Stimulated activated CD4-positive, alpha-beta T cell treated with anti-CD3 and anti-CD28 coated beads, Interleukin-4, amount 100 ng/mL, for 4 hours (primary cell): ENCODE measurements at regions not wholly inside any gene's neighbourhood (a gene's known extent, or its start where the extent isn't known, plus 50 kb on each side); places are given as distances from the start of the nearest gene placed in this dataset.

Experiments used
- DNase-seq, 2 experiments: peaks; one replicate each; pipeline ENCODE4 v3.0.0-alpha.2; 2020

DNA sequence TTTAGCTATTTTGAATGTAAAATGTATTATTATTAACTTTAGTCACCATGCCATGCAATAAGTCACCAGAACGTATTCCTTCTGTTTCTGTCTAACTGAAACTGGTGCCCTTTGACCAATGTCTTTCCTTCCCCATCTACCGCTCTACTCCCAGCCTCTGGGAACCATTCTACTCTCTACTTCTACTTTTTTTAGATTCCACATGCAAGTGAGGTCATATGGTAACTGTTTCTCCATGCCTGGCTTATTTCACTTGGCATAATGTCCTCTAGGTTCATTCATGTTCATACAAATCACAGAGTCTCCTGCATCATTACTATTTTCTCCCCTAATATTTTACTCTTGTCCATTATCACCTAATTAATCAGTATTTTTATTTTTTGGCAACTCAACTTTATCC, 160.1 kb downstream of the TMX1 start:
- no peak for DNase-seq

DNA sequence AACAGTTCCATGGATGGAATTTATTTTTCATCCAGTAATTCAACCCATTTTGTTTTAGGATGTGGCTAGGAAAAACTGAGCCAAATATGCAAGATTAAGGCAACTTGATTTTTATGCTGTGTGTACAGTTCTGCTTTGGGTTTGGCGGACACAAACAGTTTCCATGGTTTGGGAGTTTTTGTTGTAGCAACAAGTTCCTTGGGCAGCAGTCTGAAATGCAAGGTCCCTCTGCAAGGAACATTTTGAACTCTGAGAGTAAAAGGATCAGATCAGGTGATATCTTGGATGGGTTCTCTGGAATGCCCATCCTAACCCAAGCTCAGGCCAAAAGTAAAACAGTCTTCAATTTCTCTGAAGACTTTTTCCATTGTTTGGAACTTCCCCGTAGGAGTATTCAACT, 161.2 kb downstream of the TMX1 start:
- DNase-seq: no peak

DNA sequence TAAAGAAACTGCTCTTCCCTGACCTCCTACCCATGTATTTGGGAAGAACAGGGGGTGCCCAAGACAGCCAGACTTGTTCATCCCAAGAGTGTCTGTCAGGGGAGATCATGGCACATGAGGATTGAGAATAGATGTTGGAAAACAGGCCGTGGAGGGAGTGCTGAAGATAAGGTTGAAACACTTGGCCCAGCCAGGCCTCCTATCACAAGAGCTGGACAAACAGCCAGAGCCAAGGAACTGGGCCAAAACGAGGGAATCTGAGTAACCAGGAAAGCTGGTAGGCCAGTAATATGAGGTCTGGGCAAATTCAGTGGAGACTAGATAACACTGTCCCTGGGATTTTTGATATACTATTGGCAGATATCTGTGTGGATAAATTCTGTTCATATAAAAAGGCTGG, 161.7 kb downstream of the TMX1 start:
- no peak for DNase-seq

- no peak for DNase-seq
Measured at GRCh38 chr14:51410897-51411296, 170.8 kb downstream of the TMX1 start.

- DNase-seq: peak; percentile 1 to 37
Measured at GRCh38 chr14:51419685-51420084, 179.6 kb downstream of the TMX1 start.

DNA sequence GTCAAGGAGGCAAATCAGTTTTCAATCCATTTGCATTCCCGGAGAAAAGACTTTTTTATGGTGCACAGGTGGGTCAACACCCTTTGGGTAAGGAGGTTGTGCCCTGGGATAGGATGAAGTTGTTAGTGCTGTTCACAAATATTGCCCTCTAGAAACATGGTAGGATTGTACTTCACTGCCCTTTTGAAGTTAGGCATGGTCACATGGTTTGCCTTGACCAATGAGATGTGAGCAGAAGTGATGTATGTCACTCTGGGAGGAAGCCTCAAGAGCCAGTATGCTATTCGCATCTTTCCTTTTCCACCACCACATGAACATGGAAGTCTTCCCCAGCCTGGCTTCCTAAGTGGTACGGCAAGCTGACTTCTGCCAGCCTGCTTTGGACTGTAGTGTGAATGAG, 182.7 kb downstream of the TMX1 start:
- DNase-seq: no peak

DNA sequence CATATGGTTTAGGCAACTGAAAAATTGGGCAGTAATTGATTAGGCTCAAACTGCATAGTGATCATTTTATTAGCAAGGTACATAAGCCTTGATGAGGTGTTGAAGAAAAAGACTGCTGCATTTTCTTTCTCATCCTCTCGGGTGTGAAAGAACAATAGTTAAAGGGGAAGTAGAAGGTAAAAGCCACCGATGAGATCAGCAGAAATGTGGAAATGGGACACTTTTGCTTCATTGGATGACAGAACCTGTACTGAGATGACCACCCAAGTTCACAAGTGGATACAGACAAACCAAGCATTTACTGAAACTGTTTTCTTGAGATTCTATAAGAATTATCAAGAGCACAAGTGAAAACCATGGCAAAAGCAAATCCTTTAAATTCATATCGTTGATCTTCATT, 184.0 kb downstream of the TMX1 start:
- no peak for DNase-seq

- DNase-seq: no peak
Measured at GRCh38 chr14:51424561-51425251, 184.7 kb downstream of the TMX1 start.

DNA sequence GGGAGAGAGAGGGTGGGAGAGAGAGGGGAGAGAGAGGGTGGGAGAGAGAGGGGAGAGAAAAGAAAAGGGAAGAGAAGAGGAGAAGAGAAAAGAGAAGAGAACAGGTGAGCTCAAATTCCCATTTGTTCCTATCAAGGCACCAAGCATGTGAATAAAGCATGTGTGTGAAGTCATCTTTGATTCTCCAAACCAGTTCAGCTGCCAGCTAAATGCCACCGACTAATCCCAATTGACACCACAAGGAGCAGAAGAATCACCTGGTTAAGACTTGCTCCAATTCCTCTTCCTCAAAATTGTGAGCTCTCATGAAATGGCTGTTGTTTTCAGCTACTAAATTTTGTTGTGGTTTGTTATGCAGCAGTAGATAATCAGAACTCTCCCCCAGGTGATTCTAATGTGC, 188.9 kb downstream of the TMX1 start:
- DNase-seq: no peak

- no peak for DNase-seq
Measured at GRCh38 chr14:51430079-51430478, 190.0 kb downstream of the TMX1 start.

- no peak for DNase-seq
Measured at GRCh38 chr14:51430633-51431032, 190.6 kb downstream of the TMX1 start.

- no peak for DNase-seq
Measured at GRCh38 chr14:51431033-51431709, 191.1 kb downstream of the TMX1 start.

- DNase-seq: no peak
Measured at GRCh38 chr14:51431741-51432140, 191.7 kb downstream of the TMX1 start.

GRCh38 chr14:51432302-51432948, 192.4 kb downstream of the TMX1 start:
- DNase-seq: no peak

DNA sequence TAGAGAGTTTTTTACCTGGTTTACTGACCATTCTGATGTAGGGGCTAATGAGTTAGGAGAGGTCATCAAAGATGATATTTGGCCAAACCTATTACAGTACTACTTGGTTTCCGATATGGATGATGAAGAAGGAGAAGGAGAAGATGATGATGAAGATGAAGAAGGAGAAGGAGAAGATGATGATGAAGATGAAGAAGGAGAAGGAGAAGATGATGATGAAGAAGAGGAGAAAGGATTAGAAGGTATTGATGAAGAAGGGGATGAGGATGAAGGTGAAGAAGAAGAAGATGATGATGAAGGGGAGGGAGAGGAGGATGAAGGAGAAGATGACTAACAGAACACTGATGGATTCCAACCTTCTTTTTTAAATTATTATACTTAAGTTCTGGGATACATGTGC, 196.6 kb downstream of the TMX1 start:
- no peak for DNase-seq

DNA sequence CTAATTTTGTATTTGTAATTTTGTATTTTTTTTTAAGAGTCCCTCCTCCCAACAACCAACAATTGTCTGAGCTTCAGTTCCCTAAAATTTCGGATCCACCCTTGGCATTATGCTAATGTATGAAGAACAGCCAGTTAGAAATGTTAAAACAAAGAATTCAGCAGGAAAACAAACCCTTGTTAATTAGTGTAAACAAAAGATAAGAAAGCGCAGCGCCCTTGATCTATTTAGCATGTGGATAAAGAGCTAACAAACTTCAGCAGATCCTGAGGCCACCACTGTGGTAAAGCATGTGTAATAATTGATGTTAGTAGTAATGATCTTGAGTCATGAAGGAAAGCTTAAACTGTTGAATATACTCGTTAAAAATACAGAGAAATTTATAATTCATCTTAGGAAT, 199.8 kb downstream of the TMX1 start:
- no peak for DNase-seq

- DNase-seq: no peak
Measured at GRCh38 chr14:51441001-51441400, 201.0 kb downstream of the TMX1 start.

DNA sequence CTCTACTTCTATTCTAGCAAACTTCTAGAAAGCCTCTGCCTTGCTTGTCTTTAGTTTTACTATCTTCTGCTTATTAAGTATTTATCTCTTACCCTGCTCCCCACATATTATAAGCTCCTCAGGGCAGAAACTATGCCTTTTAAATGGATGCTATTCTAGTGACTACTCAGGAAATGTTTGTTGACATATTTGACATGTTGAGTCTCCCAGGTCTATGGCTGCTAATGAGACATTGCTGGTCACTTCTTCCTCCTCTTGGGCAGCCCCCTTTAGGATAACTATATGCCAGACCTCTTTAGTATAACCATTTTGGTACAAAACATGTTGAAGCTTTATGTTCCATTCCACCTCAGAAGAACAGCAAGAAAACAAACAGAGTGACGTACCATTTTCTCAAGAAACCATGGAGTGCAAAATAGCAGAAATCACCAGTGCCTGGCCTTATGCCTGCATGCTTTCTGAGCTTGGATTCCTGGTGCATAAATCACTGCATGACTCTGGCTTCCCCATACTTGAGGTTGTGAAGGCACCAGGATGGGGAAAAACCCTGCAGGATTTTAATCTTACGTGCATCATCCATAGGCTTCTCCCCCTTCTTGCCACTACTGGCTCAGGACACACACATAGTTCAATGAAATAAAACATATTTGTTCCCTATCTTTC, 202.6 kb downstream of the TMX1 start:
- DNase-seq: no peak

- DNase-seq: no peak
Measured at GRCh38 chr14:51443195-51444018, 203.4 kb downstream of the TMX1 start.

- no peak for DNase-seq
Measured at GRCh38 chr14:51444353-51445000, 204.4 kb downstream of the TMX1 start.

GRCh38 chr14:51445001-51445390, 204.9 kb downstream of the TMX1 start:
- DNase-seq: no peak

GRCh38 chr14:51446771-51447170, 204.9 kb upstream of the FRMD6 start:
- DNase-seq: no peak
